Smooth muscle cell (in vitro differentiated cells): ENCODE measurements at regions not wholly inside any gene's neighbourhood (a gene's known extent, or its start where the extent isn't known, plus 50 kb on each side); places are given as distances from the start of the nearest gene placed in this dataset.

Experiments
- DNase-seq: peaks from one replicate; lab custom pipeline; 2025; ENCODE audit not compliant: unreplicated experiment; lab: John Stamatoyannopoulos, UW
- H2AFZ ChIP-seq: fragments of 200-600 bp; sonication (generic); 2 replicates; pipeline ENCODE4 v1.6.0; 2016; ENCODE audit warnings: antibody characterized with exemption, low read depth, mild to moderate bottlenecking
- H3F3A ChIP-seq: fragments of 200-600 bp; sonication (generic); 2 replicates; pipeline ENCODE4 v1.6.0; 2017; ENCODE audit warnings: antibody characterized with exemption, low read depth
- H3K27ac ChIP-seq: fragments of 200-600 bp; sonication (generic); 2 replicates; pipeline ENCODE4 v1.5.1; 2016; ENCODE audit warnings: low read depth, mild to moderate bottlenecking
- H3K27me3 ChIP-seq: fragments of 200-600 bp; sonication (generic); 2 replicates; pipeline ENCODE4 v1.6.1; 2016; ENCODE audit warnings: low read depth, mild to moderate bottlenecking
- H3K36me3 ChIP-seq: fragments of 200-600 bp; sonication (generic); 2 replicates; pipeline ENCODE4 v1.5.1; 2016; ENCODE audit warnings: low read depth
- H3K4me1 ChIP-seq: fragments of 200-600 bp; sonication (generic); 2 replicates; pipeline ENCODE4 v1.5.1; 2016; ENCODE audit warnings: low read depth
- H3K4me2 ChIP-seq: fragments of 200-600 bp; sonication (generic); 2 replicates; pipeline ENCODE4 v1.6.0; 2016; ENCODE audit warnings: mild to moderate bottlenecking
- H3K4me3 ChIP-seq: fragments of 200-600 bp; sonication (generic); 2 replicates; pipeline ENCODE4 v1.5.1; 2016; ENCODE audit warnings: mild to moderate bottlenecking
- H3K79me2 ChIP-seq: fragments of 200-600 bp; sonication (generic); 2 replicates; pipeline ENCODE4 v1.6.0; 2016; ENCODE audit warnings: low read depth, mild to moderate bottlenecking
- H3K9ac ChIP-seq: fragments of 200-600 bp; sonication (generic); 2 replicates; pipeline ENCODE4 v1.6.0; 2016; ENCODE audit warnings: low read depth
- H3K9me3 ChIP-seq: fragments of 200-600 bp; sonication (generic); replicated peaks from 2 replicates; pipeline ENCODE4 v1.5.1; 2016; ENCODE audit warnings: low read depth
- H4K20me1 ChIP-seq: fragments of 200-600 bp; sonication (generic); 2 replicates; pipeline ENCODE4 v1.6.0; 2016; ENCODE audit warnings: low read depth
- CTCF ChIP-seq: fragments of 200-600 bp; sonication (generic); IDR thresholded peaks from 2 replicates; pipeline ENCODE4 v1.5.1; 2017; ENCODE audit warnings: borderline replicate concordance, mild to moderate bottlenecking, antibody characterized with exemption; ENCODE audit not compliant: insufficient read depth, poor library complexity, severe bottlenecking
- WGBS: methylation state at CpG from one replicate; pipeline ENCODE4 v1.1.7; 2016; ENCODE audit warnings: low lambda C conversion rate; 5-methylcytosine and 5-hydroxymethylcytosine counted together

GRCh38 chr19:29320086-29320485, 107.1 kb upstream of the UQCRFS1 start:
- no peaks in the 10 kb centered on the region for H3K9me3 ChIP-seq
- H3F3A ChIP-seq: no peaks in the 10 kb centered on the region
- WGBS: 81% methylated on average over 5 of the region's 5 CpGs
- H2AFZ ChIP-seq: no peak overlapping the region
- no peak for TF ChIP-seq CTCF
- no peaks in the 10 kb centered on the region for H4K20me1 ChIP-seq
- no peaks in the 10 kb centered on the region for H3K79me2 ChIP-seq
- DNase-seq: no peak
- H3K27me3 ChIP-seq: peaks cover 12% of the 10 kb centered on the region
- no peaks in the 10 kb centered on the region for H3K36me3 ChIP-seq
- H3K9ac ChIP-seq: no peak overlapping the region
- no peak overlapping the region for H3K4me2 ChIP-seq
- H3K27ac ChIP-seq: no peak overlapping the region
- H3K4me3 ChIP-seq: no peak overlapping the region
- no peaks in the 10 kb centered on the region for H3K4me1 ChIP-seq

- Histone ChIP-seq H3K4me3 (no peak overlapping the region), H3K79me2 (no peaks in the 10 kb centered on the region), H3K4me2 (no peak overlapping the region), H3K36me3 (no peaks in the 10 kb centered on the region), H3K4me1 (no peaks in the 10 kb centered on the region), H3K9me3 (no peaks in the 10 kb centered on the region), H3K27me3 (peaks cover 12% of the 10 kb centered on the region), H2AFZ (no peak overlapping the region), H3K27ac (no peak overlapping the region), H4K20me1 (no peaks in the 10 kb centered on the region), H3F3A (no peaks in the 10 kb centered on the region), H3K9ac (no peak overlapping the region)
- WGBS: 95% methylated on average over 7 of the region's 7 CpGs
- no peak for TF ChIP-seq CTCF
- DNase-seq: no peak
Measured at GRCh38 chr19:29320618-29321017, 107.7 kb upstream of the UQCRFS1 start.

- no peak overlapping the region for H3K4me2 ChIP-seq
- no peak overlapping the region for H3K9ac ChIP-seq
- DNase-seq: no peak
- no peak overlapping the region for H3K4me3 ChIP-seq
- no peak for TF ChIP-seq CTCF
- no peaks in the 10 kb centered on the region for H3K4me1 ChIP-seq
- no peak overlapping the region for H2AFZ ChIP-seq
- H3K9me3 ChIP-seq: no peaks in the 10 kb centered on the region
- WGBS: 85% methylated on average over 1 of the region's 1 CpG
- H4K20me1 ChIP-seq: no peaks in the 10 kb centered on the region
- no peaks in the 10 kb centered on the region for H3F3A ChIP-seq
- H3K79me2 ChIP-seq: no peaks in the 10 kb centered on the region
- H3K27ac ChIP-seq: no peak overlapping the region
- no peaks in the 10 kb centered on the region for H3K36me3 ChIP-seq
- H3K27me3 ChIP-seq: peaks cover 12% of the 10 kb centered on the region
Measured at GRCh38 chr19:29321116-29321515, 108.2 kb upstream of the UQCRFS1 start.

GRCh38 chr19:29323021-29323430, 110.1 kb upstream of the UQCRFS1 start:
- Histone ChIP-seq H2AFZ (no peak overlapping the region), H3K27me3 (peaks cover 12% of the 10 kb centered on the region), H3K9ac (no peak overlapping the region), H3K9me3 (no peaks in the 10 kb centered on the region), H3K79me2 (no peaks in the 10 kb centered on the region), H3K4me1 (no peaks in the 10 kb centered on the region), H3F3A (no peaks in the 10 kb centered on the region), H3K36me3 (no peaks in the 10 kb centered on the region), H3K4me3 (no peak overlapping the region), H4K20me1 (no peaks in the 10 kb centered on the region), H3K27ac (no peak overlapping the region), H3K4me2 (no peak overlapping the region)
- no peak for TF ChIP-seq CTCF
- no peak for DNase-seq
- WGBS: 84% methylated on average over 9 of the region's 9 CpGs
